ENCODE measurements at regions not wholly inside any gene's neighbourhood (a gene's known extent, or its start where the extent isn't known, plus 50 kb on each side); places are given as distances from the start of the nearest gene placed in this dataset.

DNA sequence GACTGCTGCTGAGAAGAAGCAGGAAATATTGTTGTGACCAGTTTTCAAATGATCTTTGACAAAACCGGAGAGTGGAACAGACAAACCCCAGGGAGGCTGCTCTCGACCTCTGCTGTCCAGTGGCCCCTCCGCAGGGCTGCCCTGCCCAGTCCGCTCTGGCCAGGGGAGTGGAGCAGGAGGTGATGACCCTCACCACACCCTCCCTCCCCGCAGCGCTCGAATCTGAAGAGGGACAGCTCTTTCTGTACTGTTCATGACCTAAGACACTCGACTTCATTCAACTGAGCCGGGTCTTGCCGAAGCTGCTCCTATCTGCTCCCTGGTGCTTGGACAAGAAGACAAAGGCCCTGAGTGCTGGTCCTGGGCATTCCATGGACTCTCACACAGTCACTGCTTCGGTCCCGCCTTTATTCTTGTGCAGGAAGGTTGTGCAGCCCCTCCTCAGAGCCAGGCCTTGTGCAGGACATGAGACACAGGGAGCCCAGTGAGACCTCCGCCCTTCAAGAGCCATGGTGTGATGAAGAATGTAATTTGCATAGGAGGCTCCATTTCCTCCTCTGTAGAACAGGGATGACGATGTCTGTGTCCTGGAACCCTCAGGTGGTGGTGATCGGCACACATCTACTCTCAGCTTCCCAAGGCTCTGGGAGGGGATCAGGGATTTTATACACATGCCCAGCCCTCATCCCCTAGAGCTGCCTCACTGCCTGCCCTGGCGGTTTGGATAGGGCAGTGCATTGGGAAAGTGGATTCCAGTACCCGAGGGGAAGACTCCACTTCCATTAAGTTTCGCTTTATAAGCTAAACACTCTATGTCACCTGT is 97.1 kb upstream of the PRR20G start:
- H3K4me3 ChIP-seq (ENCODE audit: low read depth, low read length) = no peak overlapping the region

DNA sequence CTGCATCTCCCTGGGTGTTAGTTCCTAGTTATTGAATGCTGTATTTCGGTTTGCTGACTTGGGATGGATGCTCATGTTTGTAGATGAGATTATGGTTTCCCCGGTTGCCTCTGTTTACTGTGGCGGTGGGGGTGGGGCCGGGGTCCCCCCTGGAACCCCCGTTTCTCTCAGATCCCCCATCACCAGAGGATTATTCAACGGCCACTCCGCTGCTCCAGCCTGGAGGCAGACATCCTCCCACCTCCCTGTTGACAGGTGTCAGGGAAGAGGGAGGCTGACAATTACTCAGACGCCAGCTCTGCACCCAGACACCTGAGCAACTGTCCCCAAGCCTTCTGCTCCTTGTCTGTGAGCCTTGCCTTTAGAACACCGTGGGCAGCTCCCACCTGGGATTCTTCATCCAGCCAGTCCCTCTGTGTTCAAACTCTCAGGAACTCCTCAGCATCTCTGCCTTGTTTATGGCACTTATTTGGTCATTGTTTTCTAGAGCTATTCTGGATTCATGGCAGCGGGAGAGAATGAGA is 95.9 kb upstream of the PRR20G start:
- no peak overlapping the region for H3K4me3 ChIP-seq (ENCODE audit: low read depth, low read length)

DNA sequence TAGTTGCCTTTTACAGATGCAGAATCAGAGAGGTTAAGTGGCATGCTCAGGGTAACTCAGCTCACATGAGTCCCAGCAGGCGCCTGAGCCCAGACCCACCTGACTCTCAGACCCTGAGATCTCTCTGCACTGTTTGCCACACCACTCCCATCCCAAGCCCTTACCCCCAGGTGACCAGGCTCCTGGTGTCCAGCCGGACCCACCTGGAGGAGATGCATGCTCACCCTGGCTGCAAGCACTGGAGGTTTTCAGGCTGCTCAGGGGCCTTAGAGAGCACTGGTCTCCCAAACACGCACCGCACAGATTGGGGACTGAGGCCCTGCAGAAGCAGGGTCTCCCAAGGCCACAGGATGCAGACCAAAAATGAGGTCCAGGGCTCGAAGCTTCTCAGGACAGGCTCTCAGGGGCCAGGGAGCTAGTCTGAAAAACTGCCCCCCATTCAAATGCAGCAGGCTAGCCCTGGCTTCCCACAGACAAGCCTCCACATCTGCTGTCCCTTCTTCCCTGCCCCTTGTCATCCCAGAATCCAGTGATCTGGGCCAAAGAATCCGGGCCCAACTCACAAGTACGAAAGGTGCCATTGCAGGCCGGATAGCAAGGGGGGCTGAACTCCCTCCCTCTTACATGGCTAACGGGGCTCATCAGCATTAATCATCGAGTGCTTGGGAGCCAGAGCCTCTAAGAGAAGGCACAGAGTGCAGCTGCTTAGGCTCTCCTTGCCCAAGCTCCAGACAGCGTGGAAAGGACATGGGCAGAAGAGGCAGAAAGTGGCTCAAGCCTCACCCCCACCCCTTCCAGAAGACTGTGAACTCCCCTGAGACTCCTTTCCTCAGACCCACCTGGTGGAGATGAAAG is 90.2 kb upstream of the PRR20G start:
- H3K4me3 ChIP-seq (ENCODE audit: low read depth, low read length) = no peak overlapping the region

DNA sequence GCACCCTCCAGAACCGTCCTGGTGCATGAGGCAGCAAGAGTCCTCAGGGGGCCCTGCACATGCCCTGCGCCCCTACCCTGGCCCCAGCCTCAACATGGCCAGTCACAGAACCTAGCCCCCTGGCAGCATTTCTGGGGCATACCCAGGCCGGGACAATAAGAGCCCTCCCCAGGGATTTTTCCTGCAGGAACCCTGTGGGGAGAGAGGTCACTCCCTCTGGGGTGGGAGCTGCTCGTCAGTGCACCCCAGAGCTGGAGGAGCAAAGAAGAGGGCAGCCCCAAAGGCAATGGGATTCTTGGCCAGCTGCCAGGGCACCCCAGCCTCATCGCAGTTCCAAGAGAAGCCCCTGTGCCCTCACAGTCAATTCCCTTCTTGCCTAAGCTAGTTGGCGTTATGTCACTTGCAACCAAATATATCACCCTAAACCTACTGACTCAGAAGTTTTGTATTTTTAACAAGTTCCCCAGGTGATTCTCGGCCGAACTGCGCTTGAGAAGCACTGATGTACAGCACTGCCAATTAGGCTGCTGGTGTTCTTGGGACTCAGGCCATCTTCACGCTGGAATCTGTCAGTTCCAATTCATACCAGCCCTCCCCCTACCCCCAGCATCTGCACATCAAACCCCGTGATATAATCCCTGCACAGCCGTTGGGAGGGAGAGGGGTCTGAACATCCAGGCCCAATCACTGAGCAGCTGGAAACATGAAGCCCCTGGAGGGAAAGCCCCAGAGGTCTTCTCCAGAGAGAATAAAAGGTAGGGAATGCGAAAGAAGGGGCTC is 87.5 kb upstream of the PRR20G start:
- no peak overlapping the region for H3K4me3 ChIP-seq (ENCODE audit: low read depth, low read length)

DNA sequence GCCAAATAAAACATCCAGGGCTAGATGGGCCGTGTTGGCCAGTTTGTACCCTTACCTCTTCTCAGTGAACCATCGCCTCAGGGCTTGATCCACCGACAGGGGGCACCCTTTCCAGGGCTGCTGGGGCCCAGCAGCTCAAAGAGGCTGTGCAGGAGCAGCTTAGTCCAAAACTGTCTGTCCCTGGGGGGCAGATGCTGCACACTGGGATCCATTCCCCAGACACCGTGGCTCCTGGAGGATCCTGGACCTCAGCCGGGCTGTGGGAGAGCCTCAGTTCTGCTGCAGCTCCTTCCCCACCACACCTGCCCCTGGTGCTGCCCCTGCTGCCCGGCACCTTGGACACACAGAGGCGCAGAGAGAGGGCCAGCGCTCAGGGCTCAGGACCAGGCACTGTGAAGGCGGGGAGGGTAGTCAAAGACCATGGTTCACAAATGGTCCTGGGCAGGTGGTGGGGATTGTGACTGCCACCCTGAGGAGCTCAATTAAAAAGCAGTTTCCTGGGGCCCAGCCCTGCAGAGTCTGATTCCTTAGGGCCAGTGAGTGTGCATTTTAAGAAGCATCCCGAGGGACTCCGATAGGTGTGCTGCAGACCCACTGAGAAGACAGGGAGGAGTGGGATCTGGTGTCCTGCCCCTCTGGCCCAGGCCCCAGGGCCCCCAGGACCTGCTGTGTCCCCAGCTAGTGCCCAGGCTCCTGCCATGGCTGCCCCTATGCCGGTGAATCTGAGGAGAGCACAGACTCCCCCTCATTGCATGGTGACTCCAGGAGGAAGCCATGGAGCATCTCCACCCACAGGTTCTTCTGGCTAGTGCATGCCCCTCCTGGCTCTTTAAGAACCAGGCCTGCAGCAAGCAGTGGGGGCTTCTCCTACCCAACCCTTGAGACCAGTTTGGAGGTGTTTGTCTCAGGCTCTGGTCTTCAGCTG is 86.5 kb upstream of the PRR20G start:
- H3K4me3 ChIP-seq (ENCODE audit: low read depth, low read length) = no peak overlapping the region

DNA sequence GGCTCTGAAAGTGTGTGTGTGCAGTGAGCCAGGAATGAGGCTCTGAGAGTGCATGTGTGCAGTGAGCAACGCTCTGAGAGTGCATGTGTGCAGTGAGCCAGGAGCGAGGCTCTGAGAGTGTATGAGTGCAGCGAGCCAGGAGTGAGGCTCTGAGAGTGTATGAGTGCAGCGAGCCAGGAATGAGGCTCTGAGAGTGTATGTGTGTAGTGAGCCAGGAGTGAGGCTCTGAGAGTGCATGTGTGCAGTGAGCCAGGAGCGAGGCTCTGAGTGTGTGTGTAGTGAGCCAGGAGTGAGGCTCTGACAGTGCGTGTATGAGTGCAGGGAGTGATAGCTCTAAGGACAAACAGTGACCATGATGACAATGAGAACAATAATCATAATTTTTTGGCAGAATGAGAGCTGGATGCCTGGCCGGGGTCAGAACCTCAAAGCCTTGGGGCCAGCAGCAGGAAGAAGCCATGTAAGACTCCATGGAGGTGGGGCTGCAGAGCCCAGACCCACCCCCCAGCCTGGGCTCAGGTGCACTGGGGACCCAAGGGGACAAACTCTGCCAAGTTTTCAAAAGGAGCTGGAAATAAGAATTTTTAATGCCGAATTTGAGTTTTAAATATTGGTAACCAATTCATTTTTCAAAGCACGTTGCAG is 85.7 kb upstream of the PRR20G start:
- H3K4me3 ChIP-seq (ENCODE audit: low read depth, low read length) = no peak overlapping the region

DNA sequence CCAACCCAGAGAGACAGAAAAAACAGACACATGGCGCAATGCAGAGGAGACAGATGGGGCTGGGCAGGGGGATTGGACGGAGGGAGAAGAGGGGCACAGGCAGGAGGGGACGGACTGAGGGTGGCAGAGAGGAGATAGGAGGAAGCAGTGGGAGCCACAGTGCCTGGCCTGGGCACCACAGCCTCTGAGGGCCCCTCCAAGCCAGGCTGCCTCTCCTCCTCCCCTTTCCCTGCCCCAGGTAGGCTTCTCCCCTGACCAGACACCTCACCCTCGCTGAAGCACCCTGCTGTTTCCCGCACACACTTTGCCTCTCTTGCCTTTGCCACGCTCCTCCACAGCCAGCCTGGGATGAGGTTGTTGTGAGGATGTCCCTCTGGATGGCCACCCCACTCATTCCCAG is 84.0 kb upstream of the PRR20G start:
- no peak overlapping the region for H3K4me3 ChIP-seq (ENCODE audit: low read depth, low read length)

DNA sequence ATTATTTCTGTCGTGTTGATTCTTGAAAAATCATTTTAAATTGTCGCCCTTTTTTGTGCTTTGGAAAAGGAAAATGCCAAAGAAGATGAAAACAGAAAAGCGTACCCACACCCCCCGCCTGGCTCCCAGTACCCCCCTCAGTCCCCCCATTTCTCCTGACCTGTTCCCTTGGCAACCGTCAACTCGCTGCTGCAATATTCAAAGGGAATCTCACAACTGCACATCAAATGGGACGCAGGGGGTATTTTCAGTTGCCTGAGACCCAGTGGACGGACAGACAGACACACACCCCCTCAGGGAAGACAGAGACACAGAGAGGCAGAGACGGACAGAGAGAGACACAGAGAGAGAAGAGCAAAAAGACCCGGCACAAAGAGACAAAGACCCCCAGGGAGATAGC is 83.5 kb upstream of the PRR20G start:
- no peak overlapping the region for H3K4me3 ChIP-seq (ENCODE audit: low read depth, low read length)

DNA sequence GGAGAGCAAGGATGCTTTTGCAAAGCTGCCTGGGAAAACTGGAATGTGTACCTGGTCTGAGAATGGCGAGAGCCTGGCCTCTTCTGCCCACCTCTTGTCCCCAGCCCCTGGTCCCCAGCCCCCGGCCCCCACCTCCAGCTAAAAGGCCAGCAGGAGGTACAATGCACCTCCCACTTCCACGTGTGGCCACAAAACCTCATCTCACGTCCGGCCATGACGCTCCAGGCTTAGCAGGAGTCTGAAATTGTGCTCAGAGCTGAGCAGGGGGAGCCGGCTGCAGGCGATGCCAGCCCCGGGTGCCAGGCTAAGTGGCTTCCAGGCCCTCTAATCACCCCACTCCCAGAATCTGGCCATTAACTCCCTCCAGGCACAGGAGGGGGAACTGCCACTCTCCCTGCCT is 83.1 kb upstream of the PRR20G start:
- no peak overlapping the region for H3K4me3 ChIP-seq (ENCODE audit: low read depth, low read length)

DNA sequence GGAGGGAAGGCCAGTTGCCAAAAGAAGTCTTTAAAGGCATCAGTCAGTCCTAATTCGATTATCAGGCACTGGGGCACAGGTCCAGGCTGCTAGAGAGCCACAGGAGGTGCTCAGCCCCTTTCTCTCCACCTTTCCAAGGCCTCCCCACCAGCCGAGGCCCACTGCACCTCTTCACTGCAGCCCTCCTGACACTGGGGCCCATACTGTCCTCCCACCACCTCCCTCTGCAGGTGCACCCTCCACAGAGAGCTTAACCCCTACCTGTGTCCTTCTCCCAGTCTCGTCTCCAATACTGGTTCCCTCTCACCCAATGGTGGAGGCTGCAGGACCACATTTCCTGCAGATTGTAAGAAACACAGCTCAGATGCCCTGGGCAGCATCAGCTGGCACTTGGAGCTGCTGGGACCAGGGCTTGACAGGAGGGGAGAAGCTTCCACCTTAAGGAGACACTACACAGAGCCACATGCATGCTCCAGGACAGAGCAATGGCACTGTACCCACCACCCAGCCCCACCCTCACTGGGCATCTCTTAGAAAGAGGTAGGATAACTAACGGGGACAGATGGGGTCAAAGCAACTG is 81.6 kb upstream of the PRR20G start:
- H3K4me3 ChIP-seq (ENCODE audit: low read depth, low read length) = no peak overlapping the region

DNA sequence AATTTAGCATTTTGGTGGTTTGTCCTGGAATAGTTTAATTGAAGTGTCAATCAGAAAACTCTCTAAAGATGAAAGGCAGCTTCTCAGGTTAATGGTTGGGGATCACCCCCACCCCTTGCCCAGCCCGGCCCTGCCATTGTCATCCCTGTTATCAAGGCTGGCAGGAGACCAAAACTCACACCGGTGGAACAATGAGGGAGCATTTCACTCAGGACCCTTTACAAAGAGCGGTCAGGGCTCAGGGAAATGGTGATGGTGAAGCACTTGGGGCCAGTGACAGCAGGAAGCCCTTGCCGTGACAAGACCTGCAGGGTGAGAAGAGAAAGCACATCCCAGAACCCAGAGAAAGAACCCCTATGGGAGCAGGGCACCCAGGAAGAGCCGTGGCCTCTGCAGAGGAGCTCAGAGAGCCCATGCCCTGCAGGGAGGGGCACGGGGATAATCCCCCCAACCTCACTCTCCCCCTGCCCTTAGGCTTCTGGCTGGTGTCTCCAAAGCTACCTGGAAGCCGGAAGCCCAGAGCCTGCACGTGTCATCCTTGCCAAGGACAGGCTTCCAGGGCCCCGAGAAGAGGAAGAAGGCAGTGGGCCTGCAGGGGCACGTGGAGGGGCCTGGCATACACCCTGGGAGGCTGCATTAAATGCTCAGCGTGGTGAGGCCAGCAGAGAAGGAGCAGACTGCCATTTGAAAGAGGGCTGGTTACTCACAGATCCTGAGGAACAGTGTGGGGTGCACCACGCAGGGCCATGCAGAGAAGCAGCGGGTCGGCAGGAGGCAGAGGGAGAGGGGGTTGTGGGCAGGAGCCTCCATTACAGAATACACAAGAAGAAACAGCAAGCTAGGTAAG is 80.6 kb upstream of the PRR20G start:
- no peak overlapping the region for H3K4me3 ChIP-seq (ENCODE audit: low read depth, low read length)

DNA sequence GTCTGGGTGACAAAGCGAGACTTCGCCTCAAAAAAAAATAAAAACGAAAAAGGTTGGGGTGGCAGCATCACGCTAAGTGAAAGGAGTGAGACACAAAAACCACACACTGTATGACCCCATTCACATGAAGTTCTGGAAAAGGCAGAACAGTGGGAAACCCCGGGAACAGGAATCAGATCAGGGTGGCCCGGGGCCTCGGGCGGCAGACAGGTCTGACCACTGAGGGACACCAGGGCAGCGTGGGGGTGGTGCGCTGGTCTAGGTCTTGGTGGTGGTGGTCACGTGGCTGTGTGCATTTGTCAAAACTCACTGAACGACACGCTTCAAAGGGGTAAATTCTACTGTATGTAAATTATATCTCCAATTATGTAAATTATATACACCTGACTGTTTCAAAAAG is 79.7 kb upstream of the PRR20G start:
- no peak overlapping the region for H3K4me3 ChIP-seq (ENCODE audit: low read depth, low read length)

DNA sequence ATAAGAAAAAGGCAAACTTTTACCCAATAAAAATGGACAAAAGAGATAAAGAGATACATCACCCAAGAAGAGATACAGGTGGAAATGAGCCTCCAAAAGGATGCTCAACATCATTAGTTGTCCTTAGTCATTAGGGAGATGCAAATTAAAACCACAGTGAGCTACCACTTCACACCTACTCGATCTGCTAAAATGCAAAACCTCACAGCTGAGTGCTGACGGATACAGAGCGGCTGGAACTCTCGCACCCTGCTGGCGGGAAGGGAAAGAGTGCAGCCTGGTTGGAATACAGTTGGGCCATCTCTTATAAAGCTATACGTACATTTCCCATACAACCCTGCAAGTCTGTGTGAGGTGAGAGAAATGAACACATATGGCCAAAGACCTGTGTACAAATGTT is 78.5 kb upstream of the PRR20G start:
- H3K4me3 ChIP-seq (ENCODE audit: low read depth, low read length) = no peak overlapping the region

DNA sequence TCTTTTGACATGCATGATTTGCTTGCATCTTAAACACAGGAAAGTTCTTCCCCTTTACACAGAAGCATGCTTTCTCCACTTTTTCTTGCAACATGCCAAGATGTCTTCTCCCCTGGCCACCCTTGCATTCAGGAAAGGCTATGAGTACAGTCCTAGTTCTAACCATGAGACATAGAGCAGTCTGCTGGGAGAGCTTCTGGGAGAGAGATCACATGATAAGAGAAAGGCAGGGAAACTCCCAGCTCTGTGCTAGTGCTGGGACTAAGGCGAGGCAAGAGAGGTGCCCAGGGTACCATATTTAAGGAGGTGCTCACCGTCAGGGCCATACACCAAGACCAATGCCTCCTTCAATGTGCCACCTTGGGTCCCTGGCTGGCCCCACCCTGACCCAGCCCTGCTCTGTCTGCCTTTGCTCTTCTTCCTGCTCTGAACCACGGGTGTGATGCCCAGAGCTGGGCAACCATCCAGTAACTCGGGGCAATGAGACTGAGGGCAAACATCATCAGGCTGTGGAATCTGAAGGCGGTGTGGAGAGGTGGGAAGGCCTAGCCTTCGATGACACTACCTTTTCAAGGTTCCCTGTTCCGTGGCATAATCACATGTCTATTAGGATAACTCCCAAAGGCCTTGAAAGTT is 77.4 kb upstream of the PRR20G start:
- H3K4me3 ChIP-seq (ENCODE audit: low read depth, low read length) = no peak overlapping the region

DNA sequence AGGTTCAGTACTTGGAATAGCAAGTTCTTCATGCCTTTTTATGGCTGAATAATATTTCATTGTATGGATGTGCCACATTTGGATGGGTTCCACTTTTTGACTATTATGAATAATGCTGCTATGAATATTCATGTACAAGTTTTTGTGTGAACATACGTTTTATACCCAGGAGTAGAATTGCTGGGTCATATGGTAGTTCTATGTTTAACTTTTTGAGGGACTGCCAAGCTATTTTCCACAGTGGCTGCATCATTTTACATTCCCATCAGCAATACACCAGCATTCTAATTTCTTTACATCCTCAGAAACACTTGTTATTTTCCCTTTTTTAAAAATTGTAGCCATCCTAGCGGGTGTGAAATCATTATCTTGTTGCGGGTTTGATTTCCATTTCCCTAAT is 76.0 kb upstream of the PRR20G start:
- H3K4me3 ChIP-seq (ENCODE audit: low read depth, low read length) = no peak overlapping the region

DNA sequence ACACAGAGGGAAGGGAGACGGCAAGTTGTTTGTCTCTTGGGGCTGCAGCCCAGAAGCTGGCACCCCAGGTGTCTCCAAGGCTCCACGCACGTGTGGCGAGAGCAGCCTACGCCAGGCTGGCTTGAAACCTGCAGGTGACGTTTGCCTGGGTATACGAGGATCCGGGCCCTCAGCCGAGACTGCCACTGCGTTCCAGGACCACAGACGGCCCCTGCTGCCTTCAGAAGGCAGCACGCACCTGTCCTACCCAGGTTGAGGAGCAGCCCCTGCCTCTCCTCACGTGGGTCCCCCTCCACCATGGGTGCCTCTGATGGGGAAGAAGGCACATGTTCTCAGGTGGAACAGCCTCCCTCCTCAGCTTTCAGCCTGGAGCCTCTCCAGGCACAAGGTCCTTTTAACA is 75.3 kb upstream of the PRR20G start:
- H3K4me3 ChIP-seq (ENCODE audit: low read depth, low read length) = no peak overlapping the region

DNA sequence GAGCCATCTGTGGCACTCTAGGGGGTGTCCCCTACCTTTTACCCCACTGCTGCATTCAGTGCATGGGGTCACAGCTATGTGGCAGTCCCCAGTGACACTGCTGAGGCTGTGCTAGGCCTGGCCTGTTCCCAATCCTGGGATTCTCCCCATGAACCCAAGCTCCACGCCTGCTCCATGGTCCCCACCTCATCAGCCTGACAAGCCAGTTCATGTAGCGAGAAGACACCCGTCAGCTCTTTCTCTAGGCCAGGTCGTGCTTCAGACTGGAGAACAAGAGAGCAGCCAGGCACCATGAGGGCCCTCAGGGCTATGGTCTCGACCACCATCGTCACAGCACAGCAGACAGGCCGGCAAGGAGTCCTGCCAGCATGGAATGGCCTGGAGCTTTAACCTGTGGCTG is 72.8 kb upstream of the PRR20G start:
- no peak overlapping the region for H3K4me3 ChIP-seq (ENCODE audit: low read depth, low read length)

DNA sequence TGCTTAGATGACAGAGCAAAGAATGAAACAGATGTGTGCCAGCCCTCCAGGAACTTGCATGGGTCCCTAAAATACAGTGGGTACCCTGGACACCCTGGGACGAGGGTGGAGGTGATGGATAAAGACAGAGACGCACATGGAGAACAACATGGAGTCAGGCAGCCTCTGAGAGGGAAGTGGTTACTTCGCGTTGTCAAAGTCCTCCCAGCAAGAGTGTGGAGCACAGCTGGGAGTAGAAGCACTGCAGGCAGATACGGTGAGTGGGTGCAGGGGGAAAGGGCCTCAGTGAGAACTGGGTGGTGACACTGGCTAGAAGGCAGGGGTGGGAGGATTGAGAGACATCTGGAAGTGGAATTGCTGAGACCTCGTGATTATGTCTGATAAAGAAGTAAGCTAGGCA is 70.8 kb upstream of the PRR20G start:
- no peak overlapping the region for H3K4me3 ChIP-seq (ENCODE audit: low read depth, low read length)

Data from iPS-11a (cell line).